ENCODE measurements at regions not wholly inside any gene's neighbourhood (a gene's known extent, or its start where the extent isn't known, plus 50 kb on each side); places are given as distances from the start of the nearest gene placed in this dataset.

DNA sequence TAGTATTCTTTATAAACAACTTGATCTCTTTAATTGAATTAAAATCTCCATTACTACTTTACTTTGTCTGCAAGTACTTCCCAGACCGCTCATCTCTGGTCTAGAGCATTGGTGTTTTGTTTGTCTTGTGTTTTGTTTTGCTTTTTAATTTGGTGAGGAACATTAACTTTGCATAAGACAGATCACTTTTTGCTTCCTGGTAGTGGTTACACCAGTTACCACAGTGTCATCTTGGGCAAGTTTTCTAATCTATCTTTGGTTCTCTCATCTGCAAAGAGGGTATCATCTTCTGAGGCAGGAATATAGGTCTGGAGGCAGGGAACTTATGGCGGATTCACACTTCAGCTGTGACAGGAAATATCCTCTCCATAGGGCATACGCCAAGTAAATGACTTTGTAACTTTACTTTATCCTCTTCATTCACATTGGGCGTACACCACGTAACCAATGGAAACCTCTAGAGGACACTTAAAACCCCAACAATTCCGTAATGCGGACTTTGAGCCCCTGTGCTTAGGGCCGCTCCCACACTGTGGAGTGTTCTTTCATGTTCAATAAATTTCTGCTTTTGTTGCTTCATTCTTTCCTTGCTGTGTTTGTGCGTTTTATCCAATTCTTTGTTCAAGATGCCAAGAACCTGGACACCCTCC lies 83.2 kb upstream of the JAZF1 start:
- TF ChIP-seq POLR2A (IDR thresholded peaks at IDR 0.05): no peak
- TF ChIP-seq, protein P1, sequence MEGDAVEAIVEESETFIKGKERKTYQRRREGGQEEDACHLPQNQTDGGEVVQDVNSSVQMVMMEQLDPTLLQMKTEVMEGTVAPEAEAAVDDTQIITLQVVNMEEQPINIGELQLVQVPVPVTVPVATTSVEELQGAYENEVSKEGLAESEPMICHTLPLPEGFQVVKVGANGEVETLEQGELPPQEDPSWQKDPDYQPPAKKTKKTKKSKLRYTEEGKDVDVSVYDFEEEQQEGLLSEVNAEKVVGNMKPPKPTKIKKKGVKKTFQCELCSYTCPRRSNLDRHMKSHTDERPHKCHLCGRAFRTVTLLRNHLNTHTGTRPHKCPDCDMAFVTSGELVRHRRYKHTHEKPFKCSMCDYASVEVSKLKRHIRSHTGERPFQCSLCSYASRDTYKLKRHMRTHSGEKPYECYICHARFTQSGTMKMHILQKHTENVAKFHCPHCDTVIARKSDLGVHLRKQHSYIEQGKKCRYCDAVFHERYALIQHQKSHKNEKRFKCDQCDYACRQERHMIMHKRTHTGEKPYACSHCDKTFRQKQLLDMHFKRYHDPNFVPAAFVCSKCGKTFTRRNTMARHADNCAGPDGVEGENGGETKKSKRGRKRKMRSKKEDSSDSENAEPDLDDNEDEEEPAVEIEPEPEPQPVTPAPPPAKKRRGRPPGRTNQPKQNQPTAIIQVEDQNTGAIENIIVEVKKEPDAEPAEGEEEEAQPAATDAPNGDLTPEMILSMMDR (IDR thresholded peaks at IDR 0.05): no peak

Data from right lobe of liver (tissue), 4 donors.